HCT116 (cell line): ENCODE measurements at regions not wholly inside any gene's neighbourhood (a gene's known extent, or its start where the extent isn't known, plus 50 kb on each side); places are given as distances from the start of the nearest gene placed in this dataset.

Experiments
- ATAC-seq: fragments of 200-7000 bp; cut with Tn5 transposase; 2 replicates; pipeline ENCODE4 v1.9.1; 2020; ENCODE audit warnings: mild to moderate bottlenecking, moderate library complexity
- BruUV-seq: library from RNA; stranded (reverse); fragments of 400-500 nt; replicated peaks from 2 replicates; lab custom pipeline; 2021; lab: Mats Ljungman, UMichigan
- CTCF ChIA-PET: fragments of 300-600 bp; sonication (Branson Sonifier 250); formaldehyde crosslinking; loops from one replicate; lab custom pipeline; 2021; ENCODE audit warnings: antibody characterized with exemption; lab: Charles Lee
- POLR2A ChIA-PET: fragments of 300-600, 350-600 bp; sonication (Branson Sonifier 250); formaldehyde crosslinking; loops from one replicate; lab custom pipeline; 2021; ENCODE audit warnings: antibody characterized with exemption; lab: Charles Lee
- RAD21 ChIA-PET, 2 experiments: fragments of 300-600 bp; sonication (Branson Sonifier 250); formaldehyde crosslinking; loops; one replicate each; lab custom pipeline; 2023; ENCODE audit warnings: low total read pairs in 2 of 2; ENCODE audit not compliant: uncharacterized antibody in 2 of 2, unreplicated experiment in 2 of 2, low non-redundant PET in 1 of 2; lab: Charles Lee
- DNase-seq: peaks from one replicate; pipeline ENCODE4 v3.0.0-alpha.2; 2010; ENCODE audit warnings: low read depth, low spot score
- H2AFZ ChIP-seq: fragments of 200-600 bp; shearing (Covaris generic), sonication (generic); 2 replicates; pipeline ENCODE4 v1.6.1; 2017; ENCODE audit warnings: low read depth, mixed run types, mixed read lengths, antibody characterized with exemption, low read length; ENCODE audit not compliant: poor library complexity, severe bottlenecking
- H3K27ac ChIP-seq: 2 replicates; pipeline ENCODE4 v1.5.1; 2012; ENCODE audit warnings: low read depth, low read length
- H3K27me3 ChIP-seq: fragments of 200-600 bp; sonication (generic); 2 replicates; pipeline ENCODE4 v1.6.1; 2016; ENCODE audit warnings: mixed run types, low read length, mixed read lengths; ENCODE audit not compliant: insufficient read depth
- H3K36me3 ChIP-seq, 2 experiments: fragments of 200-500 bp in 1 of 2; fragments of 200-600 bp in 1 of 2; sonication (Bioruptor generic) in 1 of 2; sonication (generic) in 1 of 2; 2 replicates each; pipeline versions ENCODE4 v1.5.1 to v1.6.1; 2014 to 2016; ENCODE audit warnings: low read length in 2 of 2, inconsistent platforms in 1 of 2, mixed read lengths in 1 of 2, mixed run types in 1 of 2; ENCODE audit not compliant: insufficient read depth in 2 of 2, control insufficient read depth in 1 of 2
- H3K4me1 ChIP-seq, 2 experiments: fragments of 200-600 bp in 1 of 2; sonication (generic) in 1 of 2; 2 replicates each; pipeline versions ENCODE4 v1.5.1 to v1.6.1; 2012 to 2017; ENCODE audit warnings: low read length in 2 of 2, inconsistent platforms in 1 of 2, mild to moderate bottlenecking in 1 of 2, mixed read lengths in 1 of 2, mixed run types in 1 of 2, moderate library complexity in 1 of 2; ENCODE audit not compliant: insufficient read depth in 2 of 2, control insufficient read depth in 1 of 2
- H3K4me2 ChIP-seq: fragments of 200-600 bp; sonication (generic); 2 replicates; pipeline ENCODE4 v1.6.1; 2017; ENCODE audit warnings: mixed run types, low read length, mixed read lengths
- H3K4me3 ChIP-seq, 2 experiments: fragments of 200-600 bp in 1 of 2; sonication (generic) in 1 of 2; replicated peaks in 1 of 2; 2 replicates each; pipeline ENCODE4 v1.5.1; 2011 to 2016; ENCODE audit warnings: low read length in 2 of 2, control low read depth in 1 of 2, low read depth in 1 of 2, mild to moderate bottlenecking in 1 of 2, mixed read lengths in 1 of 2, mixed run types in 1 of 2
- H3K79me2 ChIP-seq: fragments of 200-600 bp; sonication (generic); 2 replicates; pipeline ENCODE4 v1.6.1; 2017; ENCODE audit warnings: mild to moderate bottlenecking, mixed run types, low read length, moderate library complexity, mixed read lengths; ENCODE audit not compliant: insufficient read depth
- H3K9ac ChIP-seq: fragments of 200-600 bp; sonication (generic); 2 replicates; pipeline ENCODE4 v1.6.1; 2016; ENCODE audit warnings: low read length, mixed read lengths
- H3K9me2 ChIP-seq: fragments of 200-600 bp; sonication (generic), shearing (Covaris generic); 2 replicates; pipeline ENCODE4 v1.6.1; 2017; ENCODE audit warnings: mixed run types, mild to moderate bottlenecking, moderate library complexity; ENCODE audit not compliant: insufficient read depth
- H3K9me3 ChIP-seq, 2 experiments: fragments of 200-500 bp in 1 of 2; fragments of 200-600 bp in 1 of 2; sonication (Bioruptor generic) in 1 of 2; sonication (generic) in 1 of 2; 2 replicates each; pipeline ENCODE4 v1.6.1; 2014 to 2017; ENCODE audit warnings: low read length in 2 of 2, mixed read lengths in 2 of 2, inconsistent platforms in 1 of 2, low read depth in 1 of 2, mild to moderate bottlenecking in 1 of 2, mixed run types in 1 of 2, moderate library complexity in 1 of 2; ENCODE audit not compliant: control insufficient read depth in 1 of 2, insufficient read depth in 1 of 2
- H4K20me1 ChIP-seq: fragments of 200-600 bp; sonication (generic), shearing (Covaris generic); 2 replicates; pipeline ENCODE4 v1.6.1; 2017; ENCODE audit warnings: mixed run types, mild to moderate bottlenecking, moderate library complexity; ENCODE audit not compliant: insufficient read depth
- CBX3 ChIP-seq: IDR thresholded peaks from 2 replicates; pipeline ENCODE4 v1.6.1; 2012; ENCODE audit warnings: low read depth
- CTCF ChIP-seq, 3 experiments: fragments of 200-600 bp in 1 of 3; sonication (generic) in 1 of 3; IDR thresholded peaks in 2 of 3; conservative IDR thresholded peaks in 1 of 3; 2 replicates each; pipeline ENCODE4 v1.5.1; 2012 to 2017; ENCODE audit warnings: low read depth in 2 of 3, low read length in 2 of 3, antibody characterized with exemption in 1 of 3, borderline replicate concordance in 1 of 3, control low read depth in 1 of 3, mild to moderate bottlenecking in 1 of 3, mixed read lengths in 1 of 3, mixed run types in 1 of 3, moderate library complexity in 1 of 3; ENCODE audit not compliant: insufficient read depth in 1 of 3
- EGR1 ChIP-seq: IDR thresholded peaks from 2 replicates; pipeline ENCODE4 v1.6.1; 2012; ENCODE audit warnings: low read depth
- FOSL1 ChIP-seq: IDR thresholded peaks from 2 replicates; pipeline ENCODE4 v1.6.1; 2012; ENCODE audit warnings: low read depth
- JUND ChIP-seq: IDR thresholded peaks from 2 replicates; pipeline ENCODE4 v1.6.1; 2012
- POLR2A ChIP-seq: IDR thresholded peaks from 2 replicates; pipeline ENCODE4 v1.7.0; 2011; ENCODE audit warnings: borderline replicate concordance; ENCODE audit not compliant: insufficient read depth, insufficient read length; ENCODE audit errors: extremely low read depth
- RAD21 ChIP-seq: IDR thresholded peaks from 2 replicates; pipeline ENCODE4 v1.6.1; 2012; ENCODE audit warnings: low read depth, mild to moderate bottlenecking
- SRF ChIP-seq: IDR thresholded peaks from 2 replicates; pipeline ENCODE4 v1.6.1; 2012; ENCODE audit warnings: low read depth
- TCF7L2 ChIP-seq: IDR thresholded peaks from 2 replicates; pipeline ENCODE4 v1.7.0; 2011; ENCODE audit warnings: borderline replicate concordance, inconsistent platforms; ENCODE audit not compliant: insufficient read depth, insufficient read length; ENCODE audit errors: extremely low read depth
- ZBTB33 ChIP-seq: IDR thresholded peaks from 2 replicates; pipeline ENCODE4 v1.6.1; 2011; ENCODE audit warnings: mild to moderate bottlenecking, low read length, moderate library complexity; ENCODE audit not compliant: insufficient replicate concordance; ENCODE audit errors: extremely low read depth
- intact Hi-C: fragments of 100-400 bp; cut with micrococcal nuclease; formaldehyde crosslinking; loops from 2 replicates; pipeline ENCODE4 v1.10.0; 2022

GRCh38 chr3:16085410-16085809 is 89.1 kb upstream of the GALNT15 start (continued):
- TF ChIP-seq CTCF (IDR thresholded peaks at IDR 0.05 in 2 of 3, conservative IDR thresholded peaks at IDR 0.05 in 1 of 3; ENCODE audit: borderline replicate concordance in 1 of 3, insufficient read depth in 1 of 3, low read depth in 2 of 3, low read length in 2 of 3) (no peak), RAD21 (no peak)

- ATAC-seq (no peak), DNase-seq (no peak)
- peaks cover 3 to 4% of the 10 kb centered on the region in 2 experiments; a peak in 2 of 4 replicates for H3K9me3 ChIP-seq
- H3K9ac ChIP-seq, result no peak overlapping the region
- H3K79me2 ChIP-seq, result no peaks in the 10 kb centered on the region
- TF ChIP-seq EGR1 (no peak), JUND (no peak), TCF7L2 (no peak), SRF (no peak), CBX3 (no peak), FOSL1 (no peak), POLR2A (no peak), ZBTB33 (no peak)
- no peaks in the 10 kb centered on the region for H4K20me1 ChIP-seq
- no peak overlapping the region for H3K4me3 ChIP-seq
- BruUV-seq, result no TSS peak
- no peak overlapping the region for H2AFZ ChIP-seq
- no peaks in the 10 kb centered on the region for H3K36me3 ChIP-seq
- intact Hi-C loops, result no loop called here
- POLR2A ChIA-PET, result no interaction called here
- H3K27me3 ChIP-seq, result no peaks in the 10 kb centered on the region
- H3K4me2 ChIP-seq, result no peak overlapping the region
- RAD21 ChIA-PET, result no interaction called here
- H3K27ac ChIP-seq, result no peak overlapping the region
- H3K4me1 ChIP-seq, result peaks cover 5 to 13% of the 10 kb centered on the region in 2 experiments; a peak in 3 of 4 replicates
- CTCF ChIA-PET, result no interaction called here
- no peaks in the 10 kb centered on the region for H3K9me2 ChIP-seq
These were observed 88.4 kb upstream of the GALNT15 start for GRCh38 chr3:16085884-16086608.
